ENCODE measurements at regions not wholly inside any gene's neighbourhood (a gene's known extent, or its start where the extent isn't known, plus 50 kb on each side); places are given as distances from the start of the nearest gene placed in this dataset.

GRCh38 chr3:94904156-94904674 lies 841.4 kb downstream of the NSUN3 start:
- Histone ChIP-seq H4K20me1 (ENCODE audit: low read length) (no peaks in the 10 kb centered on the region), H3K9me3 (ENCODE audit: low read length) (no peaks in the 10 kb centered on the region), H3K9ac (ENCODE audit: low read length) (no peak overlapping the region), H3K79me2 (ENCODE audit: low read length) (no peaks in the 10 kb centered on the region), H3K4me1 (ENCODE audit: insufficient read depth, low read length) (no peaks in the 10 kb centered on the region), H3K4me3 (ENCODE audit: low read length) (no peak overlapping the region), H3K27ac (ENCODE audit: low read length) (no peak overlapping the region), H3K27me3 (ENCODE audit: low read length) (no peaks in the 10 kb centered on the region), H3K9me2 (replicated peaks; ENCODE audit: low read length) (no peaks in the 10 kb centered on the region), H3K36me3 (ENCODE audit: low read depth, low read length) (no peaks in the 10 kb centered on the region), H3K4me2 (ENCODE audit: low read length) (no peak overlapping the region), H3F3A (ENCODE audit: low read length, unreplicated experiment) (no peaks in the 10 kb centered on the region), H2AFZ (ENCODE audit: low read length) (no peak overlapping the region)
- ATAC-seq (no peak), DNase-seq (no peak)
- no TSS peak for BruUV-seq (replicated peaks)
- intact Hi-C loops (cut with micrococcal nuclease), result no loop called here
- TF ChIP-seq, protein P1, sequence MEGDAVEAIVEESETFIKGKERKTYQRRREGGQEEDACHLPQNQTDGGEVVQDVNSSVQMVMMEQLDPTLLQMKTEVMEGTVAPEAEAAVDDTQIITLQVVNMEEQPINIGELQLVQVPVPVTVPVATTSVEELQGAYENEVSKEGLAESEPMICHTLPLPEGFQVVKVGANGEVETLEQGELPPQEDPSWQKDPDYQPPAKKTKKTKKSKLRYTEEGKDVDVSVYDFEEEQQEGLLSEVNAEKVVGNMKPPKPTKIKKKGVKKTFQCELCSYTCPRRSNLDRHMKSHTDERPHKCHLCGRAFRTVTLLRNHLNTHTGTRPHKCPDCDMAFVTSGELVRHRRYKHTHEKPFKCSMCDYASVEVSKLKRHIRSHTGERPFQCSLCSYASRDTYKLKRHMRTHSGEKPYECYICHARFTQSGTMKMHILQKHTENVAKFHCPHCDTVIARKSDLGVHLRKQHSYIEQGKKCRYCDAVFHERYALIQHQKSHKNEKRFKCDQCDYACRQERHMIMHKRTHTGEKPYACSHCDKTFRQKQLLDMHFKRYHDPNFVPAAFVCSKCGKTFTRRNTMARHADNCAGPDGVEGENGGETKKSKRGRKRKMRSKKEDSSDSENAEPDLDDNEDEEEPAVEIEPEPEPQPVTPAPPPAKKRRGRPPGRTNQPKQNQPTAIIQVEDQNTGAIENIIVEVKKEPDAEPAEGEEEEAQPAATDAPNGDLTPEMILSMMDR (conservative IDR thresholded peaks at IDR 0.05; ENCODE audit: low read depth, low read length), result no peak
- TF ChIP-seq EZH2 (IDR thresholded peaks at IDR 0.05; ENCODE audit: low read length, unreplicated experiment), result no peak
- TF ChIP-seq EZH2phosphoT487 (IDR thresholded peaks at IDR 0.05; ENCODE audit: borderline replicate concordance, low read length), result no peak
- ChIA-PET CTCF (no interaction called here), POLR2A (ENCODE audit: unreplicated experiment) (no interaction called here)

DNA sequence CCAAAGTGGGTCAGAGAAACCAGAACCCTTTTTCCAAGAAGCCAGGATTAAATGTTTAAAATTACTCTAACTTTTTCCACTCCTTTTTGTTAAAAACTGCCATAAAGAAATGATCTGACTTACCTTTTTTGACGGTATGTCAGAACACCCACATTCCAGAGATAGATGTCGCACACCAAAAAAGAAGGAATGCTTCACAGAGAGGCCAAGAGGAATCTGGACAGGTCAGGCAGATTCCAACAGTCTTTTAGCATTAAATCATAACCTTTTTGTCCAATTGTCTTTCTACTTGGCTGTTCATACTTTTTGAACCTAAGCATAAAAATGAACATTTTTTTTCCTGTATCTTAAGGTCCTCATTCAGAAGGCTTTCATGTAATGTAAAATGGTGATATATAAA lies 846.9 kb downstream of the NSUN3 start:
- Histone ChIP-seq H3F3A (ENCODE audit: low read length, unreplicated experiment) (no peaks in the 10 kb centered on the region), H3K27ac (ENCODE audit: low read length) (no peak overlapping the region), H4K20me1 (ENCODE audit: low read length) (no peaks in the 10 kb centered on the region), H3K79me2 (ENCODE audit: low read length) (no peaks in the 10 kb centered on the region), H3K9me2 (replicated peaks; ENCODE audit: low read length) (no peaks in the 10 kb centered on the region), H2AFZ (ENCODE audit: low read length) (no peak overlapping the region), H3K9me3 (ENCODE audit: low read length) (no peaks in the 10 kb centered on the region), H3K4me2 (ENCODE audit: low read length) (no peak overlapping the region), H3K4me3 (ENCODE audit: low read length) (no peak overlapping the region), H3K9ac (ENCODE audit: low read length) (no peak overlapping the region), H3K4me1 (ENCODE audit: insufficient read depth, low read length) (no peaks in the 10 kb centered on the region), H3K27me3 (ENCODE audit: low read length) (no peaks in the 10 kb centered on the region), H3K36me3 (ENCODE audit: low read depth, low read length) (no peaks in the 10 kb centered on the region)
- ChIA-PET CTCF (no interaction called here), POLR2A (ENCODE audit: unreplicated experiment) (no interaction called here)
- DNase-seq (no peak), ATAC-seq (no peak)
- no TSS peak for BruUV-seq (replicated peaks)
- TF ChIP-seq, protein P1 (conservative IDR thresholded peaks at IDR 0.05; ENCODE audit: low read depth, low read length), result no peak
- TF ChIP-seq EZH2phosphoT487 (IDR thresholded peaks at IDR 0.05; ENCODE audit: borderline replicate concordance, low read length) (no peak), EZH2 (IDR thresholded peaks at IDR 0.05; ENCODE audit: low read length, unreplicated experiment) (no peak)
- intact Hi-C loops (cut with micrococcal nuclease), result loop anchor here (5.0 kb wide), 1 partner anchor 1128 kb away; no protein-coding TSS in a partner anchor

DNA sequence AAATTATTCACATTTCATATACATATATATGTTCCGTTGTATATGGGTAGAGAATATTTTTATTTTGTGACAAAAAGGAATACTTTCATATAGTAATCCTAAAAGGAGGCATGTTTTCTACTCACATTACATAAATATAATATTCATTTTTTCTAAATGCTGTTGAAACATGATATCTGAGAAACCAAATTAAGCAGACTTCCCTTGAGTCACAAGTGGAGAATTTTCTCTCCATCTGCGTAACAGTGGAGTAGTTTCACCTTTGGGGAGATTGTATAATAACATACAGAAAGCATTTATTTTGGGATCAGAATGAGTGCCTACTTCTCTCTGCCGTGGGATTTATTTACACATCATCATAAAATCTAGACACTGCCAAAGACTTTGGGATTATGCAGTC lies 849.8 kb downstream of the NSUN3 start:
- Histone ChIP-seq H4K20me1 (ENCODE audit: low read length) (no peaks in the 10 kb centered on the region), H2AFZ (ENCODE audit: low read length) (no peak overlapping the region), H3K4me2 (ENCODE audit: low read length) (no peak overlapping the region), H3K9me2 (replicated peaks; ENCODE audit: low read length) (no peaks in the 10 kb centered on the region), H3K27me3 (ENCODE audit: low read length) (no peaks in the 10 kb centered on the region), H3K9ac (ENCODE audit: low read length) (no peak overlapping the region), H3K36me3 (ENCODE audit: low read depth, low read length) (no peaks in the 10 kb centered on the region), H3K4me1 (ENCODE audit: insufficient read depth, low read length) (no peaks in the 10 kb centered on the region), H3K4me3 (ENCODE audit: low read length) (no peak overlapping the region), H3K79me2 (ENCODE audit: low read length) (no peaks in the 10 kb centered on the region), H3K27ac (ENCODE audit: low read length) (no peak overlapping the region), H3K9me3 (ENCODE audit: low read length) (no peaks in the 10 kb centered on the region), H3F3A (ENCODE audit: low read length, unreplicated experiment) (no peaks in the 10 kb centered on the region)
- no TSS peak for BruUV-seq (replicated peaks)
- ChIA-PET CTCF (no interaction called here), POLR2A (ENCODE audit: unreplicated experiment) (no interaction called here)
- intact Hi-C loops (cut with micrococcal nuclease), result no loop called here
- DNase-seq, result peak; percentile 25
- peak; percentile 38; the same call in 1 of the 2 replicates for ATAC-seq
- TF ChIP-seq, protein P1 (conservative IDR thresholded peaks at IDR 0.05; ENCODE audit: low read depth, low read length), result no peak
- TF ChIP-seq EZH2 (IDR thresholded peaks at IDR 0.05; ENCODE audit: low read length, unreplicated experiment), result no peak
- TF ChIP-seq EZH2phosphoT487 (IDR thresholded peaks at IDR 0.05; ENCODE audit: borderline replicate concordance, low read length), result no peak

Data from PC-3 (cell line).